ENCODE measurements at regions not wholly inside any gene's neighbourhood (a gene's known extent, or its start where the extent isn't known, plus 50 kb on each side); places are given as distances from the start of the nearest gene placed in this dataset.
A peak's percentile ranks its signal among the peaks of the same experiment; 100 is the strongest.

DNA sequence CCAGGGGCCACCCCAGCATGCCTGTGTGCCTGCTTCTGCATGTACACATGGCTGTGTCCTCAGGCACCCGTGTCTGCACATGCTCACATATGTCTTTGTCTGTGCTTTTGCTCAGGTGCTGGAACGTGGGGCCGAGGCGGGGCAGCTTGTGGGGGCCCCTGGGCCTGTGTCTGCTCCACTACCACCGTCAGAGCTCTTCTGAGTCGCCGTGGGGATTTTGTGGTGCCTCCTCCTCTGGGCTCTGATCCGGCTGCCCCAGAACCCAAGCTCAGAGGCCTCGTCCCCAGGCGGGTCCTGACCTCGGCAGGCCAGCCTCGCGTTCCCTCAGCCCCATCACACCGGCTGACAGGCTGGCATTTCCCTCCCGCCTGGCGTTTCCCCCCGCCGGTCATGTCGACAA lies 104.6 kb upstream of the ACTRT2 start:
- DNase-seq (ENCODE audit: low spot score): no peak

DNA sequence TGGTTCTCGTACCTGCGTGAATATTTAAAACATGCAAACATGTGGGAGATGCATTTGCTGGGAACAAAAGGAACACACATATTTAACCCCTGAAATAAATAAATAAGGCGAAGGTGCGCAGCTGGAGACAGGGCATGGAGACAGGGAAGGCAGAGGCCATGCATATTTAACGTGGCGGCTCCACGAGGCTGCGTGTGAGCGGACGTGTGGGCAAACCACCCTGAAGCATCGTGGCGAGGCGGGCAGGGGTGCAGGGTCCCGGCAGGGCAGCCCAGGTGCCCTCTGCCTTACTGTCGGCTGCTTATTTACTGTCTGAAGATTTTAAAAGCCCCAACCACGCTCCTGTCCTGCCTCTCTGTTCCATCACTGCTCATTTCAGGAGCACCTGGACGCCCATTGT lies 104.0 kb upstream of the ACTRT2 start:
- DNase-seq (ENCODE audit: low spot score): no peak

DNA sequence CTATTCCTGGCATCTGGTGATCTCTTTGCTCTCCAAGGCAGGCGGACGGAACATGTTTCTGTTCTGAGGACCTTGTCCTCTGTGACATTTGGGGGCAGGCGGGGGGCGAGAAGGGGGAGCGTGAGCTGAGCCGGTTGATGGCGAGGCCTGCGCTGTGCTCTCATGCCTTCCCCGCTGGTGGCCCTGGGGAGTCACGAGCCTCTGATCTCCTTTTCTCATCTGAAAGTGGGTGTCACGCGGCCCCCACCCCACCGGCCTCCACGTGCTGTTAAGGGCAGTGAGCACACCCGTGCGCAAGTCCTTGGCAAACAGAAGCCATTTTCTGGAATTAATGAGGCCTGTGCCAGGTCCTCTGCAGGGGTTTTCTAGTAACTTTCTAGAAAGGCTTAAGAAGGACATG lies 102.8 kb upstream of the ACTRT2 start:
- DNase-seq (ENCODE audit: low spot score): no peak

DNA sequence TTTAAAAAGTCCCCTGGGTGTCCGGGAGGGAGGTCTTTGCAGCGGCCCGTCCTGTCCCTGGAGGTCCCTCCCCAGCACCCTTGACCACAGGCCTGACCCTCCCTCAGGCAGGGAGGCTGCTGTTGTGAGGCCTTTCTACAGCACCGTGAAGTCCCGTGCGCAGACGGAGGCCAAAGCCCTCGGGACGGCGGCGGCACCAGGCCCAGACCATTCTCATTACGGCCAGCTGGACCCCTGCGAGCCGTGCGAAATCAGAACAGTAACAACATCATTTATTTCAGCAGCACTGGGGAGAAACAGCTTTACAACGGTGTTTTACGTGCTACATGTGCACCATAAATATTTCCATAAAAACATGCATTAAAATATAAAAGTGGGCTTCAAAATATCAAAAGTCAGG lies 101.4 kb upstream of the ACTRT2 start:
- no peak for DNase-seq (ENCODE audit: low spot score)

DNA sequence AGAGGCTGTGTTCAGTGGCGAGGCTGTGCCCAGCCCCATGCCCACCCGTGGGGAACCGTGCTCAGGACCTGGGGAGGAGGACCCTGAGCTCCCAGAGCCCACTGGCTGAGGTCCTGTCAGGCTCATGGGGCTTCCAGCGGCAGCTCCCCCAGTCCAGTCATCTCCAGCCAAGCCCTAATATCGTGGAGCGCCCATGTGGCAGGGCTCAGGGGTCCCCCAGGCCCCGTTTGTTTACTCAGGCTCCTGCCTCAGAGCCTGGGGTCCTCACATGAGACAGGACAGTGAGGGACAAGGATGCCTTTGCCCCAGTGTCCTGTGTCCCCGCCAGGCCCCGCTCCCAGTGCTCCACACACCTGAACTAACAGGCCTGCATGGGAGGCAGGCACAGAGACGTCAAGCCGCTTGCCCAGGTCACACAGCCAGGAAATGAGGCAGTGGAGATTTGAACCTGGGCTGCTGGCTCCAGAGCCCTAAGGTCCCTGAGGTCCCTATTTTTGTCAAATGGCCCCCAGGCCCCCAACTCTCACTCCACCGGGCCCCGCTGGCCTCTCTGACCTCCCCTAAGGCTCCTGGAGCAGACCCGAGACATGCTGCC lies 100.7 kb upstream of the ACTRT2 start:
- no peak for DNase-seq (ENCODE audit: low spot score)

DNA sequence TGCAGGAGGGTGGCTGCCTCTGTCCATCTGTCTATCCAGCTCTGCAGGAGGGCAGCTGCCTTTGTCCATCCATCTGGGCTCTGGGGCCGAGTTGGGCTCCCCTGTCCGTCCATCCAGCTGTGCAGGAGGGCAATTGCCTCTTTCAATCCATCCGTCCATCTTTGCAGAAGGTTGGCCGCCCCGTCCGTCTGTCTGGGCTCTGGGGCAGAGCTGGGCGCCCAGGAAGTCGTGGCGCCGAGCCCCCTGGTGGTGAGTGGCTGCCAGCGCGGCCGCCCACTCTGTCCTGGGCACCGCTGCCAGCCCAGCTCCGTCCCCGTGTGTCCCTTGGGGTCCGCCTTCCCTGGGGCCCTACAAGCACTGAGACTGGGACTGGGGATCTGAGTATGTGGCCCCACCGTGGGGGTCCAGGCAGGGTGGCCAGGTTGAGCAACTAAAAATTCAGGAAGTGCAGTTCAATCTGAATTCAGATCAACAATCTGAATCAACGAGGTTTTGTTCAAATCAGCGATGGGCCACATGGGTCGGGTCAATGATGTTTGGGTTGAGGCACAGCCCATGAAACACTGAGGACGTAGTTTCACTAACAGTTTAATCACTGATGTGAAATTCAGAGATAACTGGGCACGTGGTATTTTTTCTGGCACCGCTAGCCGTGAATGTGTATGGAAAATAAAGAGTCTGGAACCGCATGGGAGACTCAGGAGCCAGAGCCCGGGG lies 99.1 kb upstream of the ACTRT2 start:
- peak; percentile 6 for DNase-seq (ENCODE audit: low spot score)

DNA sequence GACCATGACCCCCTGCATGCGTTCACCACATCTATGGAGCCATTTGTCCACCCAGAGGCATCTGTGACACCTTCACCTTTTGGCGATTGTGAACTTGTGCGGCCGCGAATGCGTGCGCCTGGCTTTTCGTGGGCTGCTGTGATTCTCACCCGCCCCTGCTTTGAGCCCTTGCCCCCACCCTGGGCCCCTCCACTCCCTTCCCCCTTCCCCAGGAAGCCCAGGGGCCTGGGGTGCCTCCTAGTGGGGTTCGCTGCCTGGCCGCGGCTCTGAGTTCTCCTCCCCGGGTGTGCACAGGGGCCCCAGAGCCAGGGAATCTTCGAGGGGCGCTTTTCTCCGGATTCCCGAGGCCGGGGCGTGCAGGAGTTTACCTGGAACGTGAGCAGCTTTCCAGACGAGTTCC lies 97.9 kb upstream of the ACTRT2 start:
- DNase-seq (ENCODE audit: low spot score): no peak

DNA sequence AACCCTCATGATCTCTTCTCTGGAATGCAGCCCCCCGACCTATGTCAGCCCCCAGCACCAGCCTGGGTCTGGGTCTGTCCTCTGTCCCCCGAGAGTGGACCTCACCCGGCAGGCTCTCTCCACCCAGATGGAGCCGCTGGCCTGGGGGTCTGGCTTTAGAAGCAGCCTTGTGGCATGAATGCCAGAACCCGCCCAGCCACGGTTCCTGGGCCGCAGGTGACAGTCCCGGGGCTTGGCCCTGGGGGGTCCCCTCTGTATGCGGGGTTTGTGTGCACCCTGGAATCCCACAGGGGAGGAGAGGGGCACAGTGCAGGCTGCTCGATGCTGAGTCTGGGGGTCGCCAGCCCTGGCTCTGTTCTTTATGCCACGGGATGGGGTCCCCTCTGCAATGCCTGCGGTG lies 96.0 kb upstream of the ACTRT2 start:
- DNase-seq (ENCODE audit: low spot score): no peak

DNA sequence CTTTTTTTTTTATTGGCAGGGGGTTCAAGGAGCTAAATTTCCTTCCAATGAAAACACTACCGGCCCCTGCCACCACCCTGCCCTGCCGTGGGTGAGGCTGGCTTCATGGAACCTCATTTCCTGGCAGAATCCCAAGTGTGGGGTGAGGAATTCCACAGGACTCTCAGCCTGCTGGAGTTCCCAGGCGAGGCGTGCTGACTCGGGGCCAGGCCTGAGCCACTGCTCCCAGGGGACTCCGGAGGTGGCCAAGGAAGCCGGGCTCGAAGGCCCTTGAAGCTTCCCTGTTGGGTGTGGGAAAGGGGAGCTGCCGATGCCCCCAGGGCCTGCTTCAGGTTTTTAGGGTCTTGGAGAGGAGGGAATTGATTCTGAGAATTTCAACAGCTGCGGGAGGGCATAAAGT lies 95.3 kb upstream of the ACTRT2 start:
- DNase-seq (ENCODE audit: low spot score): peak; percentile 56

DNA sequence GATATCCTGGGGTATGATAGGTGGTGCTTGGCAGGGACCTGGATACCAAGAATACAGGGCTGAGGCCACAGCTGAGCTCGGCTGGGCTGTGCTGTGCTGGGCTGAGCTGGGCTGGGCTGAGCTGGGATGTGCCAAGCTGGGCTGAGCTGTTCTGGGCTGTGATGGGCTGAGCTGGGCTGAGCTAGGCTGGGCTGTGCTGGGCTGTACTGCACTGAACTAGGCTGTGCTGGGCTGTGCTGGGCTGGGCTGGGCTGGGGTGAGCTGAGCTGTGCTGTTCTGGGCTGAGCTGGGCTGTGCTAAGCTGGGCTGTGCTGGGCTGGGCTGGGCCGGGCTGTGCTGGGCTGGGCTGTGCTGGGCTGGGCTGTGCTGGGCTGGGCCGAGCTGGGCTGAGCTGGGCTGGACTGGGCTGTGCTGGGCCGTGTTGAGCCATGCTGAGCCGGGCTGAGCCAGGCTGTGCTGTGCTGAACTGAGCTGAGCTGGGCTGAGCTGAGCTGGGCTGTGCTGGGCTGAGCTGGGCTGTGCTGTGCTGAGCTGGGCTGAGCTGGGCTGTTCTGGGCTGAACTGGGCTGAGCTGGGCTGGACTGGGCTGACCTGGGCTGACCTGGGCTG lies 94.7 kb upstream of the ACTRT2 start:
- DNase-seq (ENCODE audit: low spot score): no peak

DNA sequence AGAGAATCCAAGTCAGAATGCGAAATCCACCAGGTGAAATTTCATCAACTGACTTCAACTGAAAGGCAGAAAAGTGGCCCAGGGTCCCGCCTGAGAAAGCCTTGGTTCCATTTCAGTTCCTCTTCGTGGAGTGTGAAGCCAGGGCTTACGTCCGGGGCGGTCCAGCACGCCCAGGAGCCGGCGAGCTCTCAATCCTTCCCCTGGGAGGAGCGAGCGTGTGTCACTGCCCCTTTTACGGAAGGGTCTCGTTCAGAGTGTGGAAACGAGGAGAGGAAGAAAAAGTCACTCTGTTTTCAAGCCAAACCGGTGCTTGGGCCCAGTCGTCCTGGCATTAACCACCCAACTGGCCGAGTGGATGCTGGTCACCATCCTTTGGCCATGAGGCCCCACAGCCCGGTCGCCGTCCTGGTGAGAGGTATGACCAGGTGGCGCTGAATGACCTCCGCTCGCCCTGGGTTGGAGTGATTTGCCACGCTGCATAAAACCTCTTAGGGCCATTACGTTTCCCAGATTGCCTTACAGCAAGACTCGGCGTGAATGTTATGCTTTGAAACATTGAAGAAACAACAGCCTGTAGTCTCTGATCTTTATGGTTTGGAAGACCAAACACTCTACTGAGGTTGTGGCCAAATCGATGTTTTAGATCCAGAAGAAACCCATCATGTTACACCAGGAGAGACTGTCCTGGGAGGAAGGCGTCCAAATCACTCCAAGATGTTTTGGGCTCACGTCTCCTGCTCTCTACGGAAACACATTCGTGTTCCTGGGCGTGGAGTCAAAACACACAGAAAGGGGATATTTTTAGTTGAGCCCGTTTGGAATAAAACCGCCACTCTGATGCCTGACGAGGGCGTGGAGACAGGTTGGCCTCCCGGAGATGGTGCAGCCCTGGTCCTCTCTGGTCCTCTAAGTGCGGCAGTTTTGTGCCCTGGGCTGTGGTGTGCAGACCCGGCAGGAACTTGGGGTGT lies 93.6 kb upstream of the ACTRT2 start:
- DNase-seq (ENCODE audit: low spot score): no peak

DNA sequence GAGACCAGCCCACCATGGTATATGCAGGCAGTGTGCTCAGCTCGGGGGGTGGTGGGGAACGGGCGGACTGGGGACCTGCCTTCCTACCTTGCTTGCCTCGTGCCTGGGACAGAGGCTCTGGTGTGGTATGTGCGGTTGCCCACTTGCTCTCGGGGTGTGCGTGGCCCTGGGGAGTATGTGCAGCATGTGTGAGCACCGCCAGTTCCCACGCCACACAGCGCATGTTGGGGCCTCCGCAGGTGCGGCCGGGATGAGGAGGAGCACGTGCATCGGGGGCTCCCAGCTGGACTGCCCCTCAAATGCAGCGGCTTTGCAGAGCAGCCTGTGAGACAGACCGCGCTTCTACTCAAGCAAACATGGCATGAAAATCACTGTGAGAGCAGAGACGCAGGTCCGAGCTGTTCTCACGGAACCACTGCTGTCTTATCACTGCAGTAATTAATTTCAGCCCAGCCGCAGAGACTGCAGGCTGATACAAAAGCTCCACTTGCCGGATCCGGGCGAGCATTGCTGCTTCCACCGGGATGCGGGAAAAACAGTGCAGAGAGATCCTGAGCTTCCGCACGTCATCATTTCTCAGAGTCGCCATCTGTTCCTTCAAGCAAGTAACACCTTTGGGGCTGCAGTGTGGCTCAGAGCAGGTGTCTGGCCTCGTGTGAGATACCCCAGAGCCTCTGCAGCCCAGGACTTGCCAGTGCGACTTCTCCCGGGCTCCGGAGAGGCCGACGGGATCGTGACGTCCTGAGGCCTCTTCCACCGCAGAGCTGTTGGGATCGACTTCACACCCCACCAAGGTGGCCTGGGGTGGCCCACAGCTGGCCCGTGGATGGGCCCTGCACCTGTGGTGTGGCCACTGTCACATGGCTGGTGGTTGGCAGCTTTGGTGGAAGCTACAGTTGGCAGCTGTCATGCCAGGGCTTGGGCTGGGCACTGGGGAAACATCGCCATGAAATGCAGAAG lies 92.6 kb upstream of the ACTRT2 start:
- no peak for DNase-seq (ENCODE audit: low spot score)

DNA sequence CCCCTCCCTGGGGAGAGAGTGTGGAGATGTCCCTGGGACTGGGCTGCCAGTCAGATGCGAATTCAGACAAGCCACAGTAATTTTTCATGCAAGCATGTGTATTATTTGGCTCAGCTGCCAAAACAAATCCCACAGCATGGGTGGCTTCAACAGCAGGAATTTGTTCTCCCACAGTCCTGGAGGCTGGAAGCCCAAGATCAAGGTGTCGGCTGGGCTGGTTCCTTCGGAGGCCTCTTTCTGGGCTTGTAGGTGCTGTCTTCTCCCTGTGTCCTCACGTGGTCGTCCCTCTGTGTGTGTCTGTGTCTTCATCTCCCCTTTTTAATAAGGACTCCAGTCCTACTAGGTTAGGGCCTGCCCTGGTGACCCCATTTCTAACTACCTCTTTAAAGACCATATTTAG lies 91.9 kb upstream of the ACTRT2 start:
- no peak for DNase-seq (ENCODE audit: low spot score)

DNA sequence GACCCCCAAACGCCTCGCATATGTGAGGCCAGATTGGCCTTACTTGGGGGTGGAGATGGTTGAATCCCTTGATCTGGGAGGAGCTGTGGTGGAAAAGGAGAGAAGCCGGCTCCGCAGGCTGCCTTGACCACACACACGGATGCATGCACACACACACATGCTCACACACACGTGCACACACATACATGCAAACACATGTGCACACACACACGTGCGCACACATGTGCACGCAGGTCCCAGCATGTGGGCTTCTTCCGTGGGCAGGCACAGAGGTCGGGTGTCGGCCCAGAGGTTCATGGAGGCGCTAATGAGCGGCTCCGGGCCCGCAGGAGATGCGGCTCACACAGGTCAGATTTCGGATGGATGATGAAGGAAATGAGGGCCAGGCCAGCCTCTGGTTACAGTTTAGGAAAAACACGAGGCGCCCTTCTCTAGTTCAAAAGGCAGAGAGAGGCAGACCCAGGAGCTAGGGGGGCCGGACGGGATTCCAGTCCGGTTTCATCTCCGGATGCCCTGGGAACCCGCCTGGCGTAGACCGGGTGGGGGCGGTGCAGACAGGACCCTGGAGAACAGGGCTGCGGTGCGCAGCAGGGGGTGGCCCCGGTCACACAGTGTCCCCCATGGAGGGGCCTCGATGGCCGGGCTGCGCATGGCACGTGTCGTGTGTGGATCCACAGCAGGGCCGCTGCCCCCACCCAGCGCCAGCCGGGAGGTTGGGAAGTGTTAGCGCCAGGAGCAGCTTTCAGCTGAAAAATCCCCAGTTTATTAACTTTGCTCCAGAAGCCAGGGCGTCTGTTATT lies 91.1 kb upstream of the ACTRT2 start:
- no peak for DNase-seq (ENCODE audit: low spot score)

DNA sequence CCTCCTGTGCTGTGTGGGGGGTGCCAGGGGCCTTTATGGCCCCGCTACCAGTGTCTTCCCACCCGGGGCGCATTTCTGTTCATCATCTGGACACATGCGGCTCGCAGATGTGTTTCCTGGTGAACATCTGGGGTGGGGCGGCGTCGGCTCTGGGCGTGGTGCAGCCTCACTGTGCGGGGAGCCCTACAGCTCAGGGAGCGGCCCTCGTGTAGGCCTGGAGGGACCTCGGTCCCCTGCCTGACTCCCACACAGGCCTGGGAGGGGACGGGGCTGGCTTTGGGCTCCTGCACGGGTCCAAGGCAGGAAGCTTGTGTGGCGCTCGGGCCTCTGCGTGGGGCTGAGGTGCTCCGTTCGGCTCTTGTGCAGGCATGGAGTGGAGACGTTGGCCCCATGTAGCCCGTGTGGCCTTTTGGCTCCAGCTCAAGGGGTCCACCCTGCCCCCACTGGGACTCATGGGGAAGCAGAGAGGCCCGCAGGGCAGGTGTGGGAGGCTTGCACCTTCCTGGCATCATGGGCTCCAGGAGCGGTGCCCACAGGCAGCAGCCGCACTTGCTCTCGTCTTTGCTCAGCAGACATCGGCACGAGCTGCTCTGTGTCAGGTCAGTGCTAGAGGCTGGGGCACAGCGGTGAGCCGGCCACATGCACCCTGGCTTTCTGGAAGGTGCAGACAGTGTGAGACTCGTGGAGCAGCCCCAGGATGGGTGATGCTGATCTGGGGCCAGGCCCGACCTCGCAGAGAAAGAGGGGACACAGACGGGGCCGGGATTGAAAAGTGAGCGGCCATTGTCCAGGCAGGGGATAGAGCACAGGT lies 90.1 kb upstream of the ACTRT2 start:
- no peak for DNase-seq (ENCODE audit: low spot score)

DNA sequence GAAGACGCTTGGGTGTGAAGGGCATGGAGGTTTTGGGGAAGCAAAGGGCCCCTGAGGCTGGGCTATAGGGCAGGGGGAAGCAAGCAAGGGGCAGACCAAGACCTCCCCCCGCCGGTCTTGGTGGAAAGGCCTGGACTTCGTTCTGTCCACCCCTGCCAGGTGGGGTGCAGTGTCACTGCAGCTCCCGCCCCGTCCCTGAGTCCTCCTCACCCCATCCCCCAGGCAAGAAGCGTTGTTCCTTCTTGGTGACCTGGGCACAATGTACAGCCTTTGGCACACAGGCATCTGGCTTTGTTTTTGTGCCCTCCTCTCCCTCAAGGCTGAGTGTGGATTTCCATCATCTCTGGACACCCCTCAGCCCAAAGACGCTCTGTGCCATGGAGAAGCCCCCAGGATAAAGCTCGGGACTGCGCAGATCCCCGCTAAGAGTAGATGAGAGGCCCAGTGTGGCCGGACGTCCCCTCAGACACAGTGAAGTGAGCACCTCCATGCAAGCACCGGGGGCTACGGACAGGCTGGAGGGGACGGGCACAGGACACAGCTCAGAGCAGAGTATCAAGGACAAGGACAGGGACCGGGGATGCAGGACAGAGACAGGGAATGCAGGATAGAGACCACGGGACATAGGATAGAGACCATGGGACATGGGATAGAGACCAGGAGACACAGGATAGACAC lies 89.4 kb upstream of the ACTRT2 start:
- DNase-seq (ENCODE audit: low spot score): no peak

DNA sequence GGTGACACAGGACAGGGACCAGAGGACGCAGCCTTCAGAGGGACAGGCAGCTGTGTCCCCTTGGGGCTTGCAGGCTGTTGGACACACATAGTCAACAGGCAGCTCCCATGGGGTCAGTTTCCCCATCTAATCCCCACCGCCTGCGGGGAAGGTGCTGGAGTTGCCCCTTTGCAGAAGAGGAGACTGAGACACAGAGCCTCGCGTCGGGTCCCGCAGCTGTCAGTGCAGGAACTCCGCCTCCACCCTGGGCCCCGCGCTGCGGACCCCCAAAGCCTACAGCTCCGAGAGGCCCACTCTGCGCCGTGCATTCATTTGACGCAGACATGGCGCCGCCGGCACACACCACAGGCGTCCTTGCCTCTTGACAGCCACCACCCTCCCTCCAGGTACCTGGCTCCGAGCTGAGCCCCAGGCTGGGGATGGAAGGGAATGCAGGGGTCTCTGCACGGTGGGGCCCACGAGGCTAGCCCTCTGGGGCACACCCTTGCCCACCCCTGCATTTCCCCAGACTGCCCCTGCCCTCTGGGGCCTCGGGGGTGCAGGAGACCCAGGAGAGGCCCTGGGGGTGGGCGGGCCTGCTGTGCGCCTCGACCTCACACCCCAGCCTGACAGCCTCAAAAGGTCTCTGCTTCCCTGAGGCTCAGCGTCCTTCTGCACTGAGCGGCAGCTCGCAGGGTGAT lies 88.5 kb upstream of the ACTRT2 start:
- DNase-seq (ENCODE audit: low spot score): no peak

Data from umbilical cord (tissue), 1 donor.